ENCODE measurements at regions not wholly inside any gene's neighbourhood (a gene's known extent, or its start where the extent isn't known, plus 50 kb on each side); places are given as distances from the start of the nearest gene placed in this dataset.

DNA sequence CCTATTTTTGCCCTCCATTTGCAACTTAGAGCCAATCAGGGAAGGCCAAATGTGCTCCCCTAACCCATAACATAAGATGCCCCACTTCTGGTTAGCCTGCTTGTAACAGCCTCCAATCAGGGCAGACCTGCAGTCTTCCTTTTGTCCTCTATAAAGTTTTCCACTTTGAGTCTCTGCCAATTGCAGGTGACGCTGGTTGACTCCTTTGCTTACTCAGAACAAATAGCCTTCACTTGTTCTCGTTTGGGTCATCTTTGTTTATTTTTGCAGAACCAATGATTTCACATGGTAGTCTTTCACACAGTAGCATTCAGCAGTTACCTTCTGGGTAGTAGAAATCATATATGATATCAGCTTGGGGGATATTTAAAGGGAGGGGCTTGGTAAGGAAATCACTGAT lies 225.6 kb downstream of the MINAR1 start:
- FAIRE-seq = no peak
- Histone ChIP-seq H3K4me2 (ENCODE audit: insufficient read depth in 1 of 2, low read depth in 2 of 2, low read length in 2 of 2) (no peak overlapping the region), H3K9me3 (ENCODE audit: insufficient read depth in 2 of 2, low read depth in 1 of 2, low read length in 1 of 2) (no peaks in the 10 kb centered on the region), H2BK5ac (ENCODE audit: low read depth, low read length) (no peak overlapping the region), H4K20me1 (replicated peaks in 1 of 2; ENCODE audit: control insufficient read depth in 1 of 2, insufficient read depth in 2 of 2, low read length in 2 of 2) (no peaks in the 10 kb centered on the region), H2BK12ac (ENCODE audit: low read depth, low read length) (no peak overlapping the region), H3K27me3 (replicated peaks in 1 of 4; ENCODE audit: control insufficient read depth in 3 of 4, extremely low read depth in 1 of 4, insufficient read depth in 3 of 4, low read length in 3 of 4) (no peaks in the 10 kb centered on the region), H3K23me2 (ENCODE audit: low read depth, low read length) (no peaks in the 10 kb centered on the region), H3K23ac (ENCODE audit: insufficient read length) (no peak overlapping the region), H3K14ac (ENCODE audit: insufficient read length) (no peak overlapping the region), H2BK20ac (ENCODE audit: low read length) (no peak overlapping the region), H3K18ac (ENCODE audit: extremely low read depth, low read length) (no peak overlapping the region), H3K56ac (replicated peaks; ENCODE audit: insufficient read length, low read depth, low read length) (no peak overlapping the region), H2BK15ac (ENCODE audit: low read length) (no peak overlapping the region), H3K4me3 (ENCODE audit: extremely low read depth in 1 of 4, insufficient read depth in 2 of 4, low read depth in 3 of 4, low read length in 4 of 4) (no peak overlapping the region), H2AFZ (ENCODE audit: low read length) (no peak overlapping the region), H3K27ac (ENCODE audit: low read depth, low read length) (no peak overlapping the region), H3K36me3 (ENCODE audit: control insufficient read depth in 2 of 4, insufficient read depth in 4 of 4, low read length in 3 of 4) (no peaks in the 10 kb centered on the region), H4K91ac (replicated peaks; ENCODE audit: insufficient read length, low read length) (no peak overlapping the region), H3K79me2 (ENCODE audit: control insufficient read depth in 1 of 2, insufficient read depth in 2 of 2, low read length in 2 of 2) (no peaks in the 10 kb centered on the region), H2AK5ac (ENCODE audit: low read depth, low read length) (no peak overlapping the region), H3K4me1 (replicated peaks in 1 of 4; ENCODE audit: control insufficient read depth in 3 of 4, insufficient read depth in 4 of 4, low read length in 3 of 4) (no peaks in the 10 kb centered on the region), H3K79me1 (ENCODE audit: low read depth, low read length) (no peaks in the 10 kb centered on the region), H4K5ac (ENCODE audit: insufficient read length, low read depth, low read length) (no peak overlapping the region), H4K8ac (ENCODE audit: extremely low read depth, insufficient read depth, low read length) (no peak overlapping the region), H3K9ac (replicated peaks in 1 of 4; ENCODE audit: extremely low read depth in 1 of 4, low read depth in 3 of 4, low read length in 3 of 4) (no peak overlapping the region), H2BK120ac (replicated peaks; ENCODE audit: low read depth, low read length) (no peak overlapping the region), H3K4ac (replicated peaks; ENCODE audit: insufficient read length, low read depth, low read length) (no peak overlapping the region)
- CTCF ChIA-PET (ENCODE audit: partially characterized antibody) = interaction anchor here (0.9 kb wide), 1 partner anchor 192 kb away, joined by 3 read pairs; no protein-coding TSS in a partner anchor
- DNase-seq (ENCODE audit: low read depth in 1 of 2, low spot score in 2 of 2) = no peak
- POLR2A ChIA-PET (ENCODE audit: partially characterized antibody) = no interaction called here
- WGBS, 2 experiments (ENCODE audit: extremely low coverage in 1 of 2, insufficient coverage in 1 of 2, insufficient read length in 1 of 2, insufficient replicate concordance in 2 of 2, low coverage in 1 of 2, low lambda C conversion rate in 2 of 2, missing lambda C conversion rate in 1 of 2) = 85% methylated on average over 2 of the region's 2 CpGs; no CpG with 5 or more reads in 1 of the 2 experiments
- TF ChIP-seq, protein P1, sequence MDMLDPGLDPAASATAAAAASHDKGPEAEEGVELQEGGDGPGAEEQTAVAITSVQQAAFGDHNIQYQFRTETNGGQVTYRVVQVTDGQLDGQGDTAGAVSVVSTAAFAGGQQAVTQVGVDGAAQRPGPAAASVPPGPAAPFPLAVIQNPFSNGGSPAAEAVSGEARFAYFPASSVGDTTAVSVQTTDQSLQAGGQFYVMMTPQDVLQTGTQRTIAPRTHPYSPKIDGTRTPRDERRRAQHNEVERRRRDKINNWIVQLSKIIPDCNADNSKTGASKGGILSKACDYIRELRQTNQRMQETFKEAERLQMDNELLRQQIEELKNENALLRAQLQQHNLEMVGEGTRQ (IDR thresholded peaks at IDR 0.05; ENCODE audit: low read length) = no peak
- TF ChIP-seq SP2 (IDR thresholded peaks at IDR 0.05; ENCODE audit: low read length) (no peak), SIX5 (IDR thresholded peaks at IDR 0.05; ENCODE audit: low read depth, low read length) (no peak), SIRT6 (IDR thresholded peaks at IDR 0.05; ENCODE audit: low read length) (no peak), POLR2A (IDR thresholded peaks at IDR 0.05; ENCODE audit: control extremely low read depth in 1 of 2, low read depth in 2 of 2, low read length in 2 of 2) (no peak), EZH2 (IDR thresholded peaks at IDR 0.05; ENCODE audit: low read depth, low read length, severe bottlenecking) (no peak), TBP (IDR thresholded peaks at IDR 0.05; ENCODE audit: low read depth, low read length) (no peak), EGR1 (IDR thresholded peaks at IDR 0.05; ENCODE audit: borderline replicate concordance, low read depth, low read length) (no peak), KDM5A (IDR thresholded peaks at IDR 0.05; ENCODE audit: low read length) (no peak), ZNF274 (IDR thresholded peaks at IDR 0.05; ENCODE audit: borderline replicate concordance, extremely low read depth, low read length) (no peak), NANOG (IDR thresholded peaks at IDR 0.05; ENCODE audit: insufficient read depth, low read depth, low read length, poor library complexity, severe bottlenecking) (no peak), SAP30 (IDR thresholded peaks at IDR 0.05; ENCODE audit: insufficient read depth, insufficient replicate concordance, low read length) (no peak)
- TF ChIP-seq, protein P2, sequence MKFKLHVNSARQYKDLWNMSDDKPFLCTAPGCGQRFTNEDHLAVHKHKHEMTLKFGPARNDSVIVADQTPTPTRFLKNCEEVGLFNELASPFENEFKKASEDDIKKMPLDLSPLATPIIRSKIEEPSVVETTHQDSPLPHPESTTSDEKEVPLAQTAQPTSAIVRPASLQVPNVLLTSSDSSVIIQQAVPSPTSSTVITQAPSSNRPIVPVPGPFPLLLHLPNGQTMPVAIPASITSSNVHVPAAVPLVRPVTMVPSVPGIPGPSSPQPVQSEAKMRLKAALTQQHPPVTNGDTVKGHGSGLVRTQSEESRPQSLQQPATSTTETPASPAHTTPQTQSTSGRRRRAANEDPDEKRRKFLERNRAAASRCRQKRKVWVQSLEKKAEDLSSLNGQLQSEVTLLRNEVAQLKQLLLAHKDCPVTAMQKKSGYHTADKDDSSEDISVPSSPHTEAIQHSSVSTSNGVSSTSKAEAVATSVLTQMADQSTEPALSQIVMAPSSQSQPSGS (IDR thresholded peaks at IDR 0.05; ENCODE audit: low read length) = no peak

Data from H1 (cell line).